HG03103 (cell line): ENCODE measurements at regions not wholly inside any gene's neighbourhood (a gene's known extent, or its start where the extent isn't known, plus 50 kb on each side); places are given as distances from the start of the nearest gene placed in this dataset.
"Not testable (repeated sequence)": the region's sequence is repeated elsewhere in the genome, so short reads cannot be mapped to it uniquely, and the experiment has no call there.

Source experiments
- ATAC-seq: cut with Tn5 transposase; IDR thresholded peaks from one replicate; pipeline ENCODE4 v1.9.1; 2021; ENCODE audit warnings: low read depth; ENCODE audit not compliant: unreplicated experiment

GRCh38 chr18:993560-993959, 88.9 kb downstream of the ADCYAP1 start:
- ATAC-seq, result no peak

- no peak for ATAC-seq
Measured at GRCh38 chr18:995629-996028, 91.0 kb downstream of the ADCYAP1 start.

- no peak for ATAC-seq
Measured at GRCh38 chr18:997499-997898, 92.8 kb downstream of the ADCYAP1 start.

- ATAC-seq, result no peak
Measured at GRCh38 chr18:998936-999335, 94.3 kb downstream of the ADCYAP1 start.

- no peak for ATAC-seq
Measured at GRCh38 chr18:1002653-1003178, 98.0 kb downstream of the ADCYAP1 start.

GRCh38 chr18:1003499-1003898, 98.8 kb downstream of the ADCYAP1 start:
- no peak for ATAC-seq

GRCh38 chr18:1006304-1006703, 101.6 kb downstream of the ADCYAP1 start:
- ATAC-seq, result no peak

- ATAC-seq, result no peak
Measured at GRCh38 chr18:1006965-1007364, 102.3 kb downstream of the ADCYAP1 start.

- no peak for ATAC-seq
Measured at GRCh38 chr18:1011349-1011748, 106.7 kb downstream of the ADCYAP1 start.

GRCh38 chr18:1012775-1013174, 108.1 kb downstream of the ADCYAP1 start:
- no peak for ATAC-seq

- no peak for ATAC-seq
Measured at GRCh38 chr18:1013951-1014350, 109.3 kb downstream of the ADCYAP1 start.

- no peak for ATAC-seq
Measured at GRCh38 chr18:1014509-1014908, 109.8 kb downstream of the ADCYAP1 start.

GRCh38 chr18:1014951-1015624, 110.4 kb downstream of the ADCYAP1 start:
- no peak for ATAC-seq

- no peak for ATAC-seq
Measured at GRCh38 chr18:1015777-1016176, 111.1 kb downstream of the ADCYAP1 start.

- no peak for ATAC-seq
Measured at GRCh38 chr18:1017227-1018058, 112.8 kb downstream of the ADCYAP1 start.

- ATAC-seq, result no peak
Measured at GRCh38 chr18:1018181-1018681, 113.6 kb downstream of the ADCYAP1 start.

GRCh38 chr18:1019191-1019590, 114.5 kb downstream of the ADCYAP1 start:
- ATAC-seq, result no peak

GRCh38 chr18:1020731-1021344, 116.2 kb downstream of the ADCYAP1 start:
- ATAC-seq, result no peak

GRCh38 chr18:1026930-1027329, 122.3 kb downstream of the ADCYAP1 start:
- ATAC-seq, result no peak

GRCh38 chr18:1033092-1033491, 128.4 kb downstream of the ADCYAP1 start:
- not testable (repeated sequence) for ATAC-seq

GRCh38 chr18:1034971-1035370, 130.3 kb downstream of the ADCYAP1 start:
- no peak for ATAC-seq
